ENCODE measurements at regions not wholly inside any gene's neighbourhood (a gene's known extent, or its start where the extent isn't known, plus 50 kb on each side); places are given as distances from the start of the nearest gene placed in this dataset.

- Mint-ChIP-seq H3K4me1 (no peaks in the 10 kb centered on the region), H3K9me3 (peaks cover 0 to 31% (median 9%) of the 10 kb centered on the region in 7 donors), H3K36me3 (no peaks in the 10 kb centered on the region), H3K27ac (no peak overlapping the region), H3K4me3 (no peak overlapping the region), H3K27me3 (peaks cover 0 to 9% (median 7%) of the 10 kb centered on the region in 3 donors)
- DNase-seq: no peak
- ATAC-seq (ENCODE audit: low read depth in 2 of 2): no peak
Measured at GRCh38 chr4:100261346-100261745, 71.1 kb upstream of the DDIT4L start.

DNA sequence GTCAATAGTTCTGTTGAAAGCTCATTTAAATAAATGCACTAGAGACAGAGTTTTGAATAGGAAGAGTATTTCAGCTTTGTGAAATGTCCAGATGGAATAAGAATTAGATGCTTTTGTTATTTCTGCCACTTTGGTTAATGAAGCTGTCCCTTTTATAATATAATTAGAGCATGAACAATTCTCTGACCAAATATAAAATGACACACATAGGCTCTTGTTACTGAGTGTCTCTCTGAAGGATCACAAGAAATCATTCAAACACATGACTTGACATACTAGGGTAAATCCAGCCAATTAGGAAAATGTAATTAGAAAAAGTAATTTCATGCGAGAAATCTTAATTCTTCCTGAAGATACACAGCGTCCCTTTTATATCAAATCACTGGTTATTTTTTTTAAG, 68.4 kb upstream of the DDIT4L start:
- no peaks in the 10 kb centered on the region for H3K4me1 Mint-ChIP-seq

DNA sequence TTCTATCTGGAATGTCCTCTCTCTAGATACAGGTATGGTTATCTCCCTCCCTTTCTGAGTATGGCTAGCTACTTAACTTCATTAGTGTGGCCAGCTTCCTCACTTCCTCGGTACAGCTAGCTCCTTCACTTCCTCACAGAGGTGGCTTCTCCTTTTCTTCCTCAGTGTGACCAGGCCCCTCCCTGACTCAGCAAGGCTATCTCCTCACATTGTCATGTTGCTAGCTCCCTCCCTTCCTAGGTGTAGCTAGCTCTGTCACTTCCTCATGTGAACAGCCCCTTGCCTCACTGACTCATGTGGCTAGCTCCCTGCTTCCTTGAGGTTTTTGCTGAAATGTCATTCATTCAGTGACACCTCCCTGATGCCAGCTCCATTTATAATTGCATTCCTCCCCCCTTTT, 67.3 kb upstream of the DDIT4L start:
- ATAC-seq (ENCODE audit: low read depth in 2 of 2) (peak in 1 of 2 donors; percentile 47), DNase-seq (no peak)
- H3K36me3 Mint-ChIP-seq: no peaks in the 10 kb centered on the region
- H3K27ac Mint-ChIP-seq: peak overlapping the region in 2 of 6 donors; percentile 3 to 27
- H3K4me3 Mint-ChIP-seq: no peak overlapping the region
- H3K27me3 Mint-ChIP-seq: peaks cover 0 to 7% (median 5%) of the 10 kb centered on the region in 3 donors
- H3K4me1 Mint-ChIP-seq: no peaks in the 10 kb centered on the region
- H3K9me3 Mint-ChIP-seq: peaks cover 0 to 6% (median 3%) of the 10 kb centered on the region in 7 donors

More for the DNA sequence above, 68.4 kb upstream of the DDIT4L start:
- Mint-ChIP-seq H3K36me3 (no peaks in the 10 kb centered on the region), H3K4me3 (no peak overlapping the region), H3K27me3 (peaks cover 0 to 7% (median 5%) of the 10 kb centered on the region in 3 donors), H3K9me3 (peaks cover 0 to 14% (median 3%) of the 10 kb centered on the region in 7 donors), H3K27ac (no peak overlapping the region)
- ATAC-seq (ENCODE audit: low read depth in 2 of 2): no peak
- no peak for DNase-seq

DNA sequence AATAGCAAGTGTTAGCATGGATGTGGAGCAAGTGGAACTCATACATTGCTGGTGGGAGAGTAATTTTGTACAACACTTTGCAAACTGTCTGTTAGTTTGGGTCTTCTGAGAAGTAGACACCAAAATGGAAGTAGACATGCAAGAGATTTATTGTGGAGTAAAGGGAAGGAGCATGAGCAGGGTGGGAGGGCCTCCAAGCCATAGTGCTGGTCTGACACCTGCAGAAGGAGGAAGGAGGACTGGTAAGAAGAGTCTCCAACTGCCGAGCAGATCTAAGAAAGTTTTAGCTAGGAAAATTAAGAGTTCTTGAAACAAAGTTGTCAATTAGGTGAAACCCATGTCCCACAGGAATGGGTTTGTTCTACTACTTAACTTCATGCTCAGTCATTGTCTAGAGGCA, 64.0 kb upstream of the DDIT4L start:
- Mint-ChIP-seq H3K4me1 (no peaks in the 10 kb centered on the region), H3K9me3 (peaks cover 0 to 6% (median 0%) of the 10 kb centered on the region in 7 donors), H3K4me3 (no peak overlapping the region), H3K27ac (no peak overlapping the region), H3K36me3 (no peaks in the 10 kb centered on the region), H3K27me3 (peaks cover 0 to 5% (median 0%) of the 10 kb centered on the region in 3 donors)
- no peak for DNase-seq
- ATAC-seq (ENCODE audit: low read depth in 2 of 2): no peak

GRCh38 chr4:100248476-100248875, 58.2 kb upstream of the DDIT4L start:
- peaks cover 0 to 6% (median 0%) of the 10 kb centered on the region in 7 donors for H3K9me3 Mint-ChIP-seq
- H3K4me3 Mint-ChIP-seq: no peak overlapping the region

DNA sequence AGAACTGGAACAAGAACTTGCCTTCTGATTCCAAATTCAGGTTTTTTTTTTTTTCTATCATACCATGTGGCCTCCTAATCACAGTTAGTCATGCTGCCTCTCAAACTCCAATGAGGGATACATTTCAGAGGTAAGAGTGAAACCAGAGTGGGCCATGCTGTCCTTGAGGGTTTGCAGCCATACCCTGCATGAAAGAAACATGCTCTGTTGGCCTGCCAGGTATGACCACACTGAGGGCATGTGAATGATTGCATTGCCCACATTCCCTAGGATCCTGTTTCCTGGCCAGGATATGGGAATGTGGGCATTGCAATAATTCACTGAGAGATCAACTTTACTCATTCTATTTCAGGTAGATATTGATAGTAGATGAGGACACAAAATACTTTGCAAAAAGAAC, 56.4 kb upstream of the DDIT4L start:
- ATAC-seq (ENCODE audit: low read depth in 2 of 2) (no peak), DNase-seq (no peak)
- no peaks in the 10 kb centered on the region for H3K36me3 Mint-ChIP-seq
- H3K27ac Mint-ChIP-seq: no peak overlapping the region
- no peak overlapping the region for H3K4me3 Mint-ChIP-seq
- peaks cover 0 to 6% (median 0%) of the 10 kb centered on the region in 7 donors for H3K9me3 Mint-ChIP-seq
- H3K4me1 Mint-ChIP-seq: no peaks in the 10 kb centered on the region
- H3K27me3 Mint-ChIP-seq: peaks cover 0 to 4% (median 0%) of the 10 kb centered on the region in 3 donors

More at GRCh38 chr4:100248476-100248875, 58.2 kb upstream of the DDIT4L start:
- Mint-ChIP-seq H3K27me3 (peaks cover 0 to 4% (median 0%) of the 10 kb centered on the region in 3 donors), H3K4me1 (no peaks in the 10 kb centered on the region), H3K36me3 (no peaks in the 10 kb centered on the region), H3K27ac (no peak overlapping the region)
- DNase-seq (no peak), ATAC-seq (ENCODE audit: low read depth in 2 of 2) (no peak)

DNA sequence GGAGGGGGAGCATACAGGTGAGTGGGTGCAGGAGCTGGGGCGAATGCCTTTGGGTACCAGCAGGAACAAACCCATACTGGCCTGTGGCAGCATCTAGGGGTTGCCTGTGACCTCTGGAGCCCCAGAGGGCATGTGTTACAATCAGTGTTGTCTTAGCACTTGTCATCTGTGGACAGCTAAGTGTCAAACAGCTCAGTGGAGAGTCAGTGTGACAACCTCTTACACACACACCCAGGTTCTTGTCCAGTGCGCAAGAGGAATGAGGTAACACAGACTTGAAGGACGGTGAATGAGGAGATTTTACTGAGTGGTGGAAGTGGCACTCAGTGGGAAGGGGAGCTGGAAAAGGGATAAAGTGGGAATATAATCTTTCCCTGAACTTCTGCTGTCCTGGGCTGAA, 54.1 kb upstream of the DDIT4L start:
- H3K4me1 Mint-ChIP-seq: no peaks in the 10 kb centered on the region
- peaks cover 0 to 4% (median 0%) of the 10 kb centered on the region in 3 donors for H3K27me3 Mint-ChIP-seq
- peaks cover 0 to 4% (median 0%) of the 10 kb centered on the region in 7 donors for H3K9me3 Mint-ChIP-seq
- no peak for ATAC-seq (ENCODE audit: low read depth in 2 of 2)
- no peak overlapping the region for H3K27ac Mint-ChIP-seq
- H3K36me3 Mint-ChIP-seq: no peaks in the 10 kb centered on the region
- DNase-seq: no peak
- peak overlapping the region in 1 of 8 donors; percentile 45 for H3K4me3 Mint-ChIP-seq
